Peyer's patch (tissue), 4 donors: ENCODE measurements at regions not wholly inside any gene's neighbourhood (a gene's known extent, or its start where the extent isn't known, plus 50 kb on each side); places are given as distances from the start of the nearest gene placed in this dataset.
"Not testable (repeated sequence)": the region's sequence is repeated elsewhere in the genome, so short reads cannot be mapped to it uniquely, and the experiment has no call there.

Experiments
- DNase-seq, 3 donors: peaks; one replicate each; pipeline ENCODE4 v3.0.0-alpha.2; 2017 to 2019
- H3K27ac ChIP-seq, 4 donors: fragments of 200-600 bp; sonication (generic); one replicate each; pipeline ENCODE4 v1.5.1; 2016 to 2019
- H3K27me3 ChIP-seq, 2 donors: fragments of 200-600 bp; sonication (generic); one replicate each; pipeline ENCODE4 v1.5.1; 2019
- H3K36me3 ChIP-seq, 3 donors: fragments of 200-600 bp; sonication (generic); one replicate each; pipeline ENCODE4 v1.5.1; 2016 to 2019
- H3K4me1 ChIP-seq, 4 donors: fragments of 200-600 bp; sonication (generic); one replicate each; pipeline ENCODE4 v1.5.1; 2016 to 2019
- H3K4me3 ChIP-seq, 4 donors: fragments of 200-600 bp; sonication (generic); 1 replicate in 3 of 4; 2 replicates in 1 of 4; pipeline ENCODE4 v1.5.1; 2016 to 2019; ENCODE audit warnings: mild to moderate bottlenecking in 1 of 4
- H3K9me3 ChIP-seq, 4 donors: fragments of 200-600 bp; sonication (generic); one replicate each; pipeline ENCODE4 v1.5.1; 2016 to 2019; ENCODE audit warnings: mild to moderate bottlenecking in 1 of 4
- CTCF ChIP-seq, 6 experiments: fragments of 450-650 bp in 4 of 6; fragments of 200-600 bp in 2 of 6; sonication (generic) in 1 of 6; IDR thresholded peaks; one replicate each; pipeline ENCODE4 v1.5.1; 2017 to 2019; ENCODE audit warnings: antibody characterized with exemption in 6 of 6, mild to moderate bottlenecking in 3 of 6, moderate library complexity in 1 of 6
- POLR2A ChIP-seq, 2 donors: fragments of 450-650 bp; IDR thresholded peaks; one replicate each; pipeline ENCODE4 v1.5.1; 2017; ENCODE audit warnings: antibody characterized with exemption in 2 of 2, mild to moderate bottlenecking in 2 of 2, moderate library complexity in 2 of 2

- no peaks in the 10 kb centered on the region for H3K36me3 ChIP-seq
- TF ChIP-seq POLR2A (IDR thresholded peaks at IDR 0.05): no peak
- TF ChIP-seq CTCF (IDR thresholded peaks at IDR 0.05): no peak
- no peaks in the 10 kb centered on the region for H3K9me3 ChIP-seq
- H3K4me3 ChIP-seq: no peak overlapping the region
- H3K4me1 ChIP-seq: peaks cover 0 to 4% (median 0%) of the 10 kb centered on the region in 4 donors
- H3K27ac ChIP-seq: no peak overlapping the region
- no peaks in the 10 kb centered on the region for H3K27me3 ChIP-seq
- DNase-seq: no peak
These were observed 135.9 kb upstream of the SERPINE2 start for GRCh38 chr2:224174990-224175389.

DNA sequence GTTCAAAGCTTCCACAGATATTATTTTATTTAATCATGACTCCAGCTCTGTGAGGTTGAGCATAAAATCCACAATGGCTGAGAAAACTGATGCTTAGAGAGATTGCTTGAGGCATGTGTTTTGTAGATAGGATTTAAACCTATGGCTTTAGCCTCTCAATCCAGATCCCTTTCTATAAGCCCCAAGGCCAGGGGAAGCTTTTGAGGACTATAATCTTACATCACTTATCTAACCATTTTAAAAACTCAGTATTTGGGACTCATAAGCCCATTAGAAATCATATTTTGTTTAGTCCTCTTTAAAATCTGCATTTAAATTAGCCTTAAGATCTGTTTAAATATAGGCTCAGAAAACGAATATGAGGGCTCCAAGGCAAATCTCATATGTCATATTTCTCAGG is 135.4 kb upstream of the SERPINE2 start:
- H3K4me1 ChIP-seq: peaks cover 0 to 4% (median 0%) of the 10 kb centered on the region in 4 donors
- no peaks in the 10 kb centered on the region for H3K36me3 ChIP-seq
- no peaks in the 10 kb centered on the region for H3K9me3 ChIP-seq
- no peaks in the 10 kb centered on the region for H3K27me3 ChIP-seq
- no peak overlapping the region for H3K4me3 ChIP-seq
- no peak for DNase-seq
- TF ChIP-seq POLR2A (IDR thresholded peaks at IDR 0.05): no peak
- no peak overlapping the region for H3K27ac ChIP-seq

DNA sequence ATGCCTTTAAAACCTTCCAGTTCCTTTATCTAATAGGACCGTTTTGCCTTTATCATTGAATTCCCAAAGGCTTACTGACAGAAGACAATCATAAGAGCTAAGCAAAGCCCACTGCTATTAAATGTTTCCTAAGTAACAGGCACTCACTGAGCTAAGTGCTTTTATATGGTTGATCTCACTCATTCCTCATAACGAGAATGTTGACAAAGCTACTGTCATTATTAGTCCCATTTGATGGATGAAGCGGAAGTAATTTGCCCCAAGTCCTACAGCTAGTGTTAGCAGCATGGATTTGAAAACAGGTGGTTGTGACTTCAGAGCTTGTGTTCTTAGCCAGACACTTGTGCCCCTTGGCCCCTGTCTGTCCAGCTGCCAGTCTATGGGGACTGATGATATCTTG is 134.8 kb upstream of the SERPINE2 start:
- no peaks in the 10 kb centered on the region for H3K9me3 ChIP-seq
- no peak overlapping the region for H3K4me3 ChIP-seq
- DNase-seq: no peak
- TF ChIP-seq CTCF (IDR thresholded peaks at IDR 0.05) (no peak), POLR2A (IDR thresholded peaks at IDR 0.05) (no peak)
- H3K36me3 ChIP-seq: no peaks in the 10 kb centered on the region
- no peak overlapping the region for H3K27ac ChIP-seq
- peaks cover 0 to 4% (median 0%) of the 10 kb centered on the region in 4 donors for H3K4me1 ChIP-seq
- no peaks in the 10 kb centered on the region for H3K27me3 ChIP-seq

DNA sequence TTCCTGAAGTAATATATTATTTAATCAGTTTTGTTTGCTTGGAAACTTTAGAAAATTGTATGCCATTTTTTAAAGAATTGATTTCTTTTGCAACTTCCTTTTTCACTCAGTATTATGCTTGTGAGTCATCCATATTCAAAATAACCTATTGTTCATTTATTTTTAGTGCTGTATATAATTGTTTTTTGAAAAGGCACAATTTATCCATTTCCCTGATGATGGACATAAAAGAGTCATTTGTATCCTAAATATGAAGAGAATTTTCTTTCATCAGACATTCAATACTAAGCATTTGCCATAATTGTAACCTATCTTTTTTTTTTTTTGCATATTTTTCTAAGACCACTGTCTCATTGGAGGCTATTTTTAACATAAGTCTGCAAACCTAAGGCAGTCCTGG is 134.1 kb upstream of the SERPINE2 start:
- no peaks in the 10 kb centered on the region for H3K36me3 ChIP-seq
- H3K27ac ChIP-seq: no peak overlapping the region
- TF ChIP-seq POLR2A (IDR thresholded peaks at IDR 0.05): no peak
- TF ChIP-seq CTCF (IDR thresholded peaks at IDR 0.05): no peak
- H3K9me3 ChIP-seq: no peaks in the 10 kb centered on the region
- DNase-seq: no peak
- peaks cover 0 to 4% (median 0%) of the 10 kb centered on the region in 4 donors for H3K4me1 ChIP-seq
- H3K27me3 ChIP-seq: no peaks in the 10 kb centered on the region
- no peak overlapping the region for H3K4me3 ChIP-seq

DNA sequence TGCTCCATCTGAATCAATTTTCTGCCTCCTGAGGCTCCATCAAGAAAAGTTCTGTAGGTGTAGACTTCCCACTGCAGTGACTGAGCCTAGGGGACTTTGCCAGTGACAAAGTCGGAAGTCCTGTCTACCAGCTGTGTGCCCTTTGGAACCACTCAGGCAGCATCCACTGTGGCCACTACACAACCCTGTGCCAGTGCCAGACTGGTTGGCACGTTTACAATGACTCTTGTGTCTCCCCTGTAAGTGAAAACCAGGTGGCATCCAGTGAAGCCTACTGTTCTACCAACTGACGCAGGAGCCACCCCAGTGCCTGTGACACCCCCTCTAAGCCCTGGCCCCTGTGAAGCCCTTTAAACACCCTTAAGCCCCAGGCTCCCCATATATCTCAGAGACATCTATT is 132.1 kb upstream of the SERPINE2 start:
- DNase-seq: peak in 2 of 3 donors; percentile 74 to 86
- no peak overlapping the region for H3K27ac ChIP-seq
- no peaks in the 10 kb centered on the region for H3K9me3 ChIP-seq
- H3K36me3 ChIP-seq: no peaks in the 10 kb centered on the region
- no peaks in the 10 kb centered on the region for H3K27me3 ChIP-seq
- peaks cover 0 to 4% (median 0%) of the 10 kb centered on the region in 4 donors for H3K4me1 ChIP-seq
- TF ChIP-seq CTCF (IDR thresholded peaks at IDR 0.05): no peak
- no peak for TF ChIP-seq POLR2A (IDR thresholded peaks at IDR 0.05)
- H3K4me3 ChIP-seq: no peak overlapping the region

- Histone ChIP-seq H3K36me3 (no peaks in the 10 kb centered on the region), H3K9me3 (no peaks in the 10 kb centered on the region), H3K4me1 (peaks cover 0 to 4% (median 0%) of the 10 kb centered on the region in 4 donors), H3K4me3 (no peak overlapping the region), H3K27me3 (no peaks in the 10 kb centered on the region), H3K27ac (no peak overlapping the region)
- no peak for DNase-seq
- no peak for TF ChIP-seq POLR2A (IDR thresholded peaks at IDR 0.05)
- no peak for TF ChIP-seq CTCF (IDR thresholded peaks at IDR 0.05)
These were observed 130.8 kb upstream of the SERPINE2 start for GRCh38 chr2:224169847-224170246.

- not testable (repeated sequence) for H3K4me1 ChIP-seq, H3K4me3 ChIP-seq, H3K9me3 ChIP-seq, H3K27ac ChIP-seq, H3K36me3 ChIP-seq, DNase-seq, H3K27me3 ChIP-seq
These were observed 128.7 kb upstream of the SERPINE2 start for GRCh38 chr2:224167781-224168180.
